ENCODE measurements at regions not wholly inside any gene's neighbourhood (a gene's known extent, or its start where the extent isn't known, plus 50 kb on each side); places are given as distances from the start of the nearest gene placed in this dataset.

DNA sequence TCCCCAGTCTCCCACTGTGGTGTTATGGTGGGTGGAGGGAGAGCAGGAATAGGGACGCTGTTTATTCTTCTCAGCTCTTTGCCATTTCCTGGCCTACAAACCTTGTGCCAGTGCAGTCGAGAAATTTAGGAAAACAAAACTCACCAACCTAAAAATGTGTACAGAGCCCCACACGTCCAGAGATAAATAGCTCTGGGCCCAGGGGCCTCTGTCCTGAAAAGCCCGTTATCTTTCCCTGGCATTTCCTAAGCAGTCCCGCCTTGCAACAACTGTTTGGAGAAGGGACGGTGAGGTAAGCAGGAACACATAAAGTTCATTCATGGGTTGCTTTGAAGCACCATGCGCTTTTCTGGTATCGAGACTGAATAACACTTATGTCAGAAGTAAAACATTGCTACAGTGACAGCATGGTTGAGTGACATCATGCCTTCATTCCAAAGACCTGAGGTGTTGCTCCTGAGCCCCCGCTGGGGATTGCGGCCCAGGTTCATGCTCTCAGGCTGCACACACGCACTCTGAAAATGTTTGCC lies 80.1 kb upstream of the NXT1 start:
- H3K9me1 ChIP-seq (ENCODE audit: control insufficient read depth, insufficient read depth, low read length) = no peaks in the 10 kb centered on the region
- no peaks in the 10 kb centered on the region; a peak in 1 of 5 replicates for H3K4me1 ChIP-seq (replicated peaks in 1 of 2; ENCODE audit: control insufficient read depth in 2 of 2, insufficient read depth in 2 of 2, low read length in 2 of 2)
- no peaks in the 10 kb centered on the region for H3K36me3 ChIP-seq (ENCODE audit: control insufficient read depth, insufficient read depth, low read length)
- no TSS peak for BruUV-seq (replicated peaks)
- H3K4me2 ChIP-seq (ENCODE audit: insufficient read depth, low read length) = no peak overlapping the region
- H3K27ac ChIP-seq (ENCODE audit: extremely low read depth, low read depth, low read length) = no peak overlapping the region
- 14% methylated on average over 10 of the region's 11 CpGs for WGBS (ENCODE audit: insufficient coverage, low coverage, missing lambda C conversion rate)
- H3K79me2 ChIP-seq (ENCODE audit: control insufficient read depth, insufficient read depth, low read length) = no peaks in the 10 kb centered on the region
- no peak for DNase-seq (ENCODE audit: extremely low read depth in 1 of 4, low spot score in 3 of 4)
- FAIRE-seq = no peak
- CTCF ChIA-PET (ENCODE audit: low intra/inter-chr PET ratio) = no interaction called here
- H4K20me1 ChIP-seq (replicated peaks; ENCODE audit: control insufficient read depth, insufficient read depth, low read length) = no peaks in the 10 kb centered on the region
- TF ChIP-seq RFX1 (IDR thresholded peaks at IDR 0.05) (no peak), CREM (IDR thresholded peaks at IDR 0.05; ENCODE audit: low read depth) (0 out of 2 replicates have a peak, but pooled peaks have one; percentile 28)
- no peak overlapping the region for H3K9ac ChIP-seq (ENCODE audit: insufficient read depth in 1 of 2, low read depth in 2 of 2, low read length in 2 of 2)
- no peaks in the 10 kb centered on the region for H3K9me3 ChIP-seq (replicated peaks; ENCODE audit: control insufficient read depth, insufficient read depth, low read depth, low read length)
- no peak for ATAC-seq
- no peak overlapping the region for H2AFZ ChIP-seq (ENCODE audit: low read depth, low read length)
- H3K27me3 ChIP-seq (ENCODE audit: control insufficient read depth in 2 of 2, insufficient read depth in 2 of 2, low read length in 2 of 2) = peaks cover 0 to 11% of the 10 kb centered on the region in 2 experiments; a peak in 3 of 5 replicates
- no peak overlapping the region for H3K4me3 ChIP-seq
- POLR2A ChIA-PET = interaction anchor here (0.6 kb wide), 1 partner anchor 48 kb away, joined by 3 read pairs; no protein-coding TSS in a partner anchor
- in situ Hi-C loops (cut with MboI) (no loop called here), intact Hi-C loops (cut with micrococcal nuclease) (no loop called here)

DNA sequence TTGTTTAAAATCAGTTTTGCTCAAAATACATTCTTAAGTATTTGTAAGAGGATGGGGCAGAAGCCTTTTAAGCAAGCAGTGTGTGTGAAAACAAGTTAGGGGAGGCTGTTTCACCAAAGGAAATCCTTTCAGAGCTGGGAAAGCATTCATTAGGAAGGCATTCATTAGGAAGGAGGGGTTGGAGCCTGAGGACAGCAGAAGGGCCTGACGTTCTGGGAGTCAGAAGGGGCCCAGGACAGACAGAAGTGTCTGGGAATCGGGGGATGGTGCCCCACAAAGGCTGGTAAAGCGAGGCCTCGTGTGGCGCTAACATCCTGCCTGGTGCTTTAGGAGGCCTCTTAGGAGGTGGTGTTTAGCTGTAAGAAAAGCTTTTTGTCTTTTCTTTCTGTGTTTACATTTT lies 80.6 kb upstream of the NXT1 start:
- peaks cover 0 to 13% of the 10 kb centered on the region in 2 experiments; a peak in 3 of 5 replicates for H3K27me3 ChIP-seq (ENCODE audit: control insufficient read depth in 2 of 2, insufficient read depth in 2 of 2, low read length in 2 of 2)
- H3K9me1 ChIP-seq (ENCODE audit: control insufficient read depth, insufficient read depth, low read length) = no peaks in the 10 kb centered on the region
- H3K4me1 ChIP-seq (replicated peaks in 1 of 2; ENCODE audit: control insufficient read depth in 2 of 2, insufficient read depth in 2 of 2, low read length in 2 of 2) = no peaks in the 10 kb centered on the region; a peak in 1 of 5 replicates
- WGBS (ENCODE audit: insufficient coverage, low coverage, missing lambda C conversion rate) = 8% methylated on average over 5 of the region's 5 CpGs
- no TSS peak for BruUV-seq (replicated peaks)
- H3K4me3 ChIP-seq = no peak overlapping the region
- no peaks in the 10 kb centered on the region for H3K36me3 ChIP-seq (ENCODE audit: control insufficient read depth, insufficient read depth, low read length)
- H3K79me2 ChIP-seq (ENCODE audit: control insufficient read depth, insufficient read depth, low read length) = no peaks in the 10 kb centered on the region
- no peak overlapping the region for H3K9ac ChIP-seq (ENCODE audit: insufficient read depth in 1 of 2, low read depth in 2 of 2, low read length in 2 of 2)
- CTCF ChIA-PET (ENCODE audit: low intra/inter-chr PET ratio) = no interaction called here
- no peak overlapping the region for H2AFZ ChIP-seq (ENCODE audit: low read depth, low read length)
- no peaks in the 10 kb centered on the region for H3K9me3 ChIP-seq (replicated peaks; ENCODE audit: control insufficient read depth, insufficient read depth, low read depth, low read length)
- H3K4me2 ChIP-seq (ENCODE audit: insufficient read depth, low read length) = no peak overlapping the region
- DNase-seq (ENCODE audit: extremely low read depth in 1 of 4, low spot score in 3 of 4) (no peak), FAIRE-seq (no peak), ATAC-seq (no peak)
- in situ Hi-C loops (cut with MboI) (no loop called here), intact Hi-C loops (cut with micrococcal nuclease) (no loop called here)
- no peaks in the 10 kb centered on the region for H4K20me1 ChIP-seq (replicated peaks; ENCODE audit: control insufficient read depth, insufficient read depth, low read length)
- no peak overlapping the region for H3K27ac ChIP-seq (ENCODE audit: extremely low read depth, low read depth, low read length)
- POLR2A ChIA-PET = no interaction called here
- TF ChIP-seq PTRF (tag; IDR thresholded peaks at IDR 0.05) (no peak), HMG20B (CRISPR knock-in tag; IDR thresholded peaks at IDR 0.05) (no peak), MCM2 (IDR thresholded peaks at IDR 0.05; ENCODE audit: low read depth) (no peak), EP400 (IDR thresholded peaks at IDR 0.05) (no peak), IFI16 (CRISPR knock-in tag; IDR thresholded peaks at IDR 0.05) (no peak), ZNF561 (CRISPR knock-in tag; conservative IDR thresholded peaks at IDR 0.05) (no peak), ZNF134 (CRISPR knock-in tag; conservative IDR thresholded peaks at IDR 0.05) (no peak), TBL1XR1 (IDR thresholded peaks at IDR 0.05; ENCODE audit: low read length in 2 of 2) (no peak), RBM17 (IDR thresholded peaks at IDR 0.05; ENCODE audit: borderline replicate concordance, low read depth, low read length) (no peak), MEF2D (tag; conservative IDR thresholded peaks at IDR 0.05; ENCODE audit: low read depth) (no peak), KHSRP (IDR thresholded peaks at IDR 0.05) (no peak), ZNF3 (CRISPR knock-in tag; IDR thresholded peaks at IDR 0.05) (no peak)
- TF ChIP-seq, protein P1, sequence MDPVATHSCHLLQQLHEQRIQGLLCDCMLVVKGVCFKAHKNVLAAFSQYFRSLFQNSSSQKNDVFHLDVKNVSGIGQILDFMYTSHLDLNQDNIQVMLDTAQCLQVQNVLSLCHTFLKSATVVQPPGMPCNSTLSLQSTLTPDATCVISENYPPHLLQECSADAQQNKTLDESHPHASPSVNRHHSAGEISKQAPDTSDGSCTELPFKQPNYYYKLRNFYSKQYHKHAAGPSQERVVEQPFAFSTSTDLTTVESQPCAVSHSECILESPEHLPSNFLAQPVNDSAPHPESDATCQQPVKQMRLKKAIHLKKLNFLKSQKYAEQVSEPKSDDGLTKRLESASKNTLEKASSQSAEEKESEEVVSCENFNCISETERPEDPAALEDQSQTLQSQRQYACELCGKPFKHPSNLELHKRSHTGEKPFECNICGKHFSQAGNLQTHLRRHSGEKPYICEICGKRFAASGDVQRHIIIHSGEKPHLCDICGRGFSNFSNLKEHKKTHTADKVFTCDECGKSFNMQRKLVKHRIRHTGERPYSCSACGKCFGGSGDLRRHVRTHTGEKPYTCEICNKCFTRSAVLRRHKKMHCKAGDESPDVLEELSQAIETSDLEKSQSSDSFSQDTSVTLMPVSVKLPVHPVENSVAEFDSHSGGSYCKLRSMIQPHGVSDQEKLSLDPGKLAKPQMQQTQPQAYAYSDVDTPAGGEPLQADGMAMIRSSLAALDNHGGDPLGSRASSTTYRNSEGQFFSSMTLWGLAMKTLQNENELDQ (CRISPR knock-in tag; IDR thresholded peaks at IDR 0.05; ENCODE audit: borderline replicate concordance) = no peak
